Common myeloid progenitor, CD34-positive (primary cell): ENCODE measurements at regions not wholly inside any gene's neighbourhood (a gene's known extent, or its start where the extent isn't known, plus 50 kb on each side); places are given as distances from the start of the nearest gene placed in this dataset.

ENCODE experiments used
- CTCF ChIA-PET: fragments of 350-600 bp; sonication (Branson Sonifier 250); formaldehyde crosslinking; loops from one replicate; lab custom pipeline; 2021; ENCODE audit warnings: antibody characterized with exemption; lab: Charles Lee
- POLR2A ChIA-PET: fragments of 350-600 bp; sonication (Branson Sonifier 250); formaldehyde crosslinking; loops from one replicate; lab custom pipeline; 2021; ENCODE audit warnings: antibody characterized with exemption; lab: Charles Lee
- DNase-seq, 3 donors: peaks; one replicate each; pipeline versions ENCODE4 v3.0.0 to v3.0.0-alpha.2; 2013
- H3K27ac ChIP-seq, 2 experiments: 1 replicate in 1 of 2; 2 replicates in 1 of 2; pipeline ENCODE4 v1.7.0; 2013; ENCODE audit warnings: inconsistent platforms in 2 of 2, low read length in 2 of 2, mild to moderate bottlenecking in 2 of 2, low read depth in 1 of 2, moderate library complexity in 1 of 2; ENCODE audit not compliant: severe bottlenecking in 2 of 2, insufficient read depth in 1 of 2, poor library complexity in 1 of 2
- H3K27me3 ChIP-seq, 5 experiments: replicated peaks in 2 of 5; 1 replicate in 3 of 5; 2 replicates in 2 of 5; pipeline versions ENCODE4 v1.6.1 to v1.7.0; 2013; ENCODE audit warnings: low read length in 4 of 5, mild to moderate bottlenecking in 2 of 5, moderate library complexity in 2 of 5, inconsistent platforms in 1 of 5; ENCODE audit not compliant: insufficient read depth in 5 of 5, control insufficient read depth in 4 of 5
- H3K36me3 ChIP-seq, 4 experiments: 1 replicate in 2 of 4; 2 replicates in 2 of 4; pipeline versions ENCODE4 v1.6.1 to v1.7.0; 2013; ENCODE audit warnings: low read length in 3 of 4, control low read depth in 1 of 4, mild to moderate bottlenecking in 1 of 4; ENCODE audit not compliant: control insufficient read depth in 4 of 4, insufficient read depth in 4 of 4
- H3K4me1 ChIP-seq, 4 experiments: 1 replicate in 3 of 4; 2 replicates in 1 of 4; pipeline versions ENCODE4 v1.6.1 to v1.7.1; 2013; ENCODE audit warnings: low read length in 3 of 4, mild to moderate bottlenecking in 3 of 4, control low read depth in 1 of 4, inconsistent platforms in 1 of 4, moderate library complexity in 1 of 4; ENCODE audit not compliant: control insufficient read depth in 4 of 4, insufficient read depth in 4 of 4; ENCODE audit errors: control extremely low read depth in 1 of 4
- H3K4me3 ChIP-seq, 7 experiments: 1 replicate in 4 of 7; 2 replicates in 3 of 7; pipeline versions ENCODE4 v1.5.1 to v1.7.0; 2013; ENCODE audit warnings: mild to moderate bottlenecking in 7 of 7, low read length in 6 of 7, moderate library complexity in 6 of 7, inconsistent platforms in 2 of 7, low read depth in 2 of 7, control low read depth in 1 of 7; ENCODE audit not compliant: insufficient read depth in 4 of 7, control insufficient read depth in 1 of 7; ENCODE audit errors: extremely low read depth in 1 of 7
- H3K9me3 ChIP-seq, 5 experiments: 1 replicate in 4 of 5; 2 replicates in 1 of 5; pipeline versions ENCODE4 v1.6.1 to v1.7.1; 2013; ENCODE audit warnings: low read length in 4 of 5, mild to moderate bottlenecking in 2 of 5, inconsistent platforms in 1 of 5, low read depth in 1 of 5, moderate library complexity in 1 of 5; ENCODE audit not compliant: control insufficient read depth in 4 of 5, insufficient read depth in 2 of 5; ENCODE audit errors: control extremely low read depth in 1 of 5
- WGBS: methylation state at CpG from one replicate; pipeline ENCODE4 v1.1.5; 2013; ENCODE audit not compliant: insufficient coverage; 5-methylcytosine and 5-hydroxymethylcytosine counted together

- CTCF ChIA-PET, result no interaction called here
Observed at GRCh38 chr3:112765531-112765930, 81.1 kb downstream of the CD200R1L start.

GRCh38 chr3:112763258-112763657 is 83.4 kb downstream of the CD200R1L start:
- Histone ChIP-seq H3K27ac (no peak overlapping the region), H3K9me3 (no peaks in the 10 kb centered on the region), H3K4me3 (no peak overlapping the region), H3K36me3 (no peaks in the 10 kb centered on the region), H3K27me3 (no peaks in the 10 kb centered on the region), H3K4me1 (peaks cover 0 to 3% (median 0%) of the 10 kb centered on the region in 4 experiments)
- POLR2A ChIA-PET, result no interaction called here
- CTCF ChIA-PET, result interaction anchor here (1.1 kb wide), 1 partner anchor 21 kb away, joined by 4 read pairs; no protein-coding TSS in a partner anchor
- WGBS, result no CpG with 5 or more reads among the region's 3 CpGs
- DNase-seq, result no peak

More at GRCh38 chr3:112765531-112765930, 81.1 kb downstream of the CD200R1L start:
- Histone ChIP-seq H3K27ac (no peak overlapping the region), H3K27me3 (no peaks in the 10 kb centered on the region), H3K36me3 (no peaks in the 10 kb centered on the region), H3K9me3 (no peaks in the 10 kb centered on the region), H3K4me3 (no peak overlapping the region), H3K4me1 (peaks cover 0 to 11% (median 0%) of the 10 kb centered on the region in 4 experiments)
- no peak for DNase-seq
- POLR2A ChIA-PET, result no interaction called here
- 80% methylated on average over 2 of the region's 3 CpGs for WGBS

GRCh38 chr3:112761062-112761638 is 85.5 kb downstream of the CD200R1L start:
- POLR2A ChIA-PET, result no interaction called here

GRCh38 chr3:112759681-112760080 is 87.0 kb downstream of the CD200R1L start:
- Histone ChIP-seq H3K27ac (no peak overlapping the region), H3K9me3 (peaks cover 0 to 15% (median 0%) of the 10 kb centered on the region in 5 experiments), H3K27me3 (peaks cover 0 to 3% (median 0%) of the 10 kb centered on the region in 5 experiments), H3K4me3 (no peak overlapping the region), H3K4me1 (peaks cover 2 to 8% (median 5%) of the 10 kb centered on the region in 4 experiments), H3K36me3 (no peaks in the 10 kb centered on the region)
- DNase-seq, result no peak
- ChIA-PET CTCF (interaction anchor here (0.6 to 1.8 kb wide), 6 partner anchors 11 to 28 kb away, joined by 3 to 8 read pairs (median 4); no protein-coding TSS in a partner anchor), POLR2A (no interaction called here)
- no CpG with 5 or more reads among the region's 1 CpG for WGBS

More at GRCh38 chr3:112761062-112761638, 85.5 kb downstream of the CD200R1L start:
- Histone ChIP-seq H3K4me1 (peaks cover 0 to 3% (median 0%) of the 10 kb centered on the region in 4 experiments), H3K27me3 (no peaks in the 10 kb centered on the region), H3K9me3 (peaks cover 0 to 14% (median 0%) of the 10 kb centered on the region in 5 experiments), H3K36me3 (no peaks in the 10 kb centered on the region), H3K27ac (no peak overlapping the region), H3K4me3 (no peak overlapping the region)
- no peak for DNase-seq
- CTCF ChIA-PET, result interaction anchor here (0.8 to 1.5 kb wide), 5 partner anchors 12 to 27 kb away, joined by 3 to 5 read pairs (median 3); no protein-coding TSS in a partner anchor

- H3K27ac ChIP-seq, result no peak overlapping the region
- ChIA-PET CTCF (interaction anchor here (0.6 to 1.8 kb wide), 5 partner anchors 10 to 28 kb away, joined by 3 to 8 read pairs (median 4); no protein-coding TSS in a partner anchor), POLR2A (no interaction called here)
- no CpG with 5 or more reads among the region's 1 CpG for WGBS
- H3K36me3 ChIP-seq, result no peaks in the 10 kb centered on the region
- no peak overlapping the region for H3K4me3 ChIP-seq
- H3K9me3 ChIP-seq, result peaks cover 0 to 15% (median 0%) of the 10 kb centered on the region in 5 experiments
- DNase-seq, result no peak
- H3K27me3 ChIP-seq, result peaks cover 0 to 6% (median 0%) of the 10 kb centered on the region in 5 experiments
- H3K4me1 ChIP-seq, result peaks cover 2 to 8% (median 5%) of the 10 kb centered on the region in 4 experiments
Observed at GRCh38 chr3:112759210-112759609, 87.5 kb downstream of the CD200R1L start.

GRCh38 chr3:112757197-112757596 is 89.5 kb downstream of the CD200R1L start:
- H3K9me3 ChIP-seq, result peaks cover 0 to 15% (median 0%) of the 10 kb centered on the region in 5 experiments
- CTCF ChIA-PET, result no interaction called here
- H3K27ac ChIP-seq, result no peak overlapping the region
- DNase-seq, result no peak
- H3K36me3 ChIP-seq, result no peaks in the 10 kb centered on the region
- WGBS, result no CpG with 5 or more reads among the region's 1 CpG
- POLR2A ChIA-PET, result no interaction called here
- peaks cover 2 to 8% (median 5%) of the 10 kb centered on the region in 4 experiments for H3K4me1 ChIP-seq
- peaks cover 0 to 6% (median 0%) of the 10 kb centered on the region in 5 experiments for H3K27me3 ChIP-seq
- no peak overlapping the region for H3K4me3 ChIP-seq
